ENCODE measurements at regions not wholly inside any gene's neighbourhood (a gene's known extent, or its start where the extent isn't known, plus 50 kb on each side); places are given as distances from the start of the nearest gene placed in this dataset.

- DNase-seq: no peak
These were observed 151.8 kb upstream of the B3GALT2 start for GRCh38 chr1:193338194-193338593.

GRCh38 chr1:193335806-193336428 lies 149.5 kb upstream of the B3GALT2 start:
- DNase-seq: no peak

GRCh38 chr1:193333166-193333565 lies 146.8 kb upstream of the B3GALT2 start:
- no peak for DNase-seq

GRCh38 chr1:193326296-193326695 lies 139.9 kb upstream of the B3GALT2 start:
- DNase-seq: no peak

- DNase-seq: no peak
These were observed 139.4 kb upstream of the B3GALT2 start for GRCh38 chr1:193325771-193326170.

GRCh38 chr1:193325042-193325441 lies 138.6 kb upstream of the B3GALT2 start:
- DNase-seq: no peak

- DNase-seq: no peak
These were observed 135.8 kb upstream of the B3GALT2 start for GRCh38 chr1:193322211-193322610.

GRCh38 chr1:193321242-193321840 lies 134.9 kb upstream of the B3GALT2 start:
- DNase-seq: no peak

- no peak for DNase-seq
These were observed 133.9 kb upstream of the B3GALT2 start for GRCh38 chr1:193320270-193320669.

GRCh38 chr1:193318347-193318746 lies 131.9 kb upstream of the B3GALT2 start:
- DNase-seq: no peak

- DNase-seq: no peak
These were observed 127.1 kb upstream of the B3GALT2 start for GRCh38 chr1:193313354-193314140.

GRCh38 chr1:193312432-193312831 lies 126.0 kb upstream of the B3GALT2 start:
- no peak for DNase-seq

- DNase-seq: no peak
These were observed 125.0 kb upstream of the B3GALT2 start for GRCh38 chr1:193311226-193311948.

GRCh38 chr1:193310564-193310963 lies 124.2 kb upstream of the B3GALT2 start:
- DNase-seq: no peak

- no peak for DNase-seq
These were observed 123.6 kb upstream of the B3GALT2 start for GRCh38 chr1:193309936-193310475.

GRCh38 chr1:193308438-193308837 lies 122.0 kb upstream of the B3GALT2 start:
- no peak for DNase-seq

GRCh38 chr1:193306430-193306829 lies 120.0 kb upstream of the B3GALT2 start:
- DNase-seq: no peak

Data from activated effector memory CD4-positive, alpha-beta T cell treated with Interleukin-2 at 50 U/mL for 16 hours (primary cell).